Femur (tissue), 1 donor: ENCODE measurements at regions not wholly inside any gene's neighbourhood (a gene's known extent, or its start where the extent isn't known, plus 50 kb on each side); places are given as distances from the start of the nearest gene placed in this dataset.

Experiments used
- DNase-seq: peaks from one replicate; pipeline ENCODE4 v3.0.0-alpha.2; 2017

DNA sequence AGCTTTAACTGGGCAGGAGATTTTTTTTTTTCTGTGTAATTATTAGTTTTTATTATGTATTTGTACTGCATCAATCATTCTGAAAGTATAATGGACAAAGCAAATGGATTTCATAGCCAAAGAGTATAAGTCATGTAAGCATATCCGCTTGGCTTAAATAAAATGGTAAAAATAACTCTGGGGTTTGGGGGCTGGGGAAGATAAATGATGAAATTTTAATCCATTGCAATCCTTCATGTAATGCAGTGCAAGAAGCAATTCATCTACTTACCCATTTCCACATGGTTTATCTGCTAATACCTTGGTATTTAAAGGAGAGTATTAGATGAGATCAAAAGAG is 781.4 kb downstream of the QKI start:
- DNase-seq, result no peak

DNA sequence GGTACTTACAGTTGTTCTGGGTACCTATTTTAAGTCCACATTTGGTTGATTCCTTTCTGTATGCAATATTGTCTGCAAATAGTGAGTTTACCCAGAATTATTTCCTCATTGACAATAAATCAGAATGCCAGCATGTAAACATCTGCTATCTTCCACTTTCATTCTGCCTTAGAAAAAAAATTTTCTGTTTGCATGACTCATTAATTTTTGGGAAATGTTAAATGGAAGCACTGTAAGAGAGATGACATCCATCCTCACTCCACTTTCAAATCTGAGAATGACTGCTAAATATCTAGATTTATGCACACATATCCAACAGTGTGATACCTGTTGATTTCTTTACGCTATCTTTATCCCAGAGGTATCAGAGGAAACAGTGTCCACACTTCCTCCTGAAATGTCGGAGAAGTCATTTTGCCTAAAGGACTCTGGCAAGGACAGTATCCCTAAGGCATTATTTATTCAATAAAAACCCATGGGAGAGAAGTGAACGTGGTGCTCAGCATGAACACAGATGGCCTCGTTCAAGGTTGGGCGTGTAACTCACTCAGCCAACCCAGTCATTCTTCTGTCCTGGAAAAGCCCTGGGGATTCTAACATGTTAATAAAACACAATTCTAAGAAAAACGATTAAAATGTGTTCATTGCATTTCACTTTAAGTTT is 780.9 kb downstream of the QKI start:
- no peak for DNase-seq

DNA sequence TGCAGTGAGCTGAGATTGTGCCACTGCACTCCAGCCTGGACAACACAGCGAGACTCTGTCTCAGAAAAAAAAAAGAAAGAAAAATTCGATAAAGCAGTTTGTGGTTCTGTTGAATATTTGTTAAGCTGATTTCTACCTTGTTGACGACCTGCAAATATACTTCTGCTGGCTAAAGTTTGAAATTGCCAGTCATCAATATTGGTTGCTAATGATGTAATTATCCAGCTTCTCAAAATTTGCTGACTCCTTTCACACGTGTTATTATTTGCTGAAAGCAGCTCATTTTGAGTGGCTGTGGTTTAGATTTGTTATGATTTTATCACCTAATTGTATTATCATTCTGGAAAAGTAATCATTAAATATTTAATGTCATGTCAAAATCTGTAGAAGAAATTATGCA is 774.3 kb downstream of the QKI start:
- no peak for DNase-seq

GRCh38 chr6:164185471-164185871 is 771.0 kb downstream of the QKI start:
- DNase-seq, result no peak

GRCh38 chr6:164184410-164184809 is 769.9 kb downstream of the QKI start:
- DNase-seq, result no peak

DNA sequence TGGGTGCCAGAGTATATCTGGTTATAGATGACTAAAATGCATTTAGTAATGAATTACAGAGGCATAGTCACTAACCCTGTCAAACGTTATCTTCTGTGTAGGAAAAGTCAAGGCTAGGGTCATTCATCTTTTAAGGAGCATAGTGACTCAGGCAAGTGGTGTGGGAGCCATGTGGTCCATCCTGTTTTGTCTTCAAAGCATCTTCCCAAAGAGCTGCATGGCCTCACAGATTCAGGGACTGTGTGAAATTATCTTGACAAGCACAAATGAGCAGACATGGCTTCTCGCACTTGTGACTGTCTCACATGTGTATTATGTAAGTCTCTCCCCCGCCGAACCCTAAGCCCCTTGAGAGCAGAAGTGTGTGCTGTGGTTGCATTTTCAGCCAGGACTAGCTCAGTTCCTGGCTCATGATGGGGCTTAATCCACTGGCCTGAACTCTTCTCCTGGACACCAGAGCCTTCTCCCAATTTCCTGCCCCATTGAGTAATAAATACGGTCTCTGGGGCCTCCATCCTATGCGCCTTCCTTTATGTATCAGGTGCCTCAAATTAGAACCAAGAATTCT is 769.1 kb downstream of the QKI start:
- no peak for DNase-seq

DNA sequence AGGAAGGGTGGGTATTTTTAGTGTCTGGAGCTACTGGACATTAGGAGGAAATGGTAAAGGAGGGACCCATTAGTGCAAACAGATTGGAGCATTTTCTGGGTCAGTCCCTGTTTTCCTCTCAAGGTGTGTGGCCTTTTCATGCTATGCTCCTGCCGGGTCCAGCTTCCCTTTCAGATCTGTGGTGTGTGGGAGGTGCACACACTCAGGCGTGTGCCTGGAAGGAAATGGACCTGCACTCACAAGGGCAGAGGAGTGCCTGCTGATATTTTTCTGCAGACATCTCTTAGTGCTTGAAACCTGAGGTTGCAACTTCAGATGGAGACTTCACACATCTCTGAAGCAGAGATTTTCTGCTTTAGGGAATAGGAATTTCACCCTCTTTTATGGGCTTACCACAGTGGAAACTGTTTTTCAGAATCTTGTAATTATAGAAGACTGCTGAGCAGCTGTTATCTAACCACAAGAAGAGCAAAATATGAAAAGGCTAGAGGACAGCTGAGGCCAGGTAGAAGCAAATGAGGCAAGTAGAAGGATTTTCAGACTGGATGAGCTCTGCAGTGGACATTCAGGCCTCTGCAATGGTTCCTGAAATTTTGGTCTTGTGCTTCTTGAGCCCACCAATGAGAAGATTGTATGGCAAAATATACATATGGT is 764.3 kb downstream of the QKI start:
- DNase-seq, result no peak

DNA sequence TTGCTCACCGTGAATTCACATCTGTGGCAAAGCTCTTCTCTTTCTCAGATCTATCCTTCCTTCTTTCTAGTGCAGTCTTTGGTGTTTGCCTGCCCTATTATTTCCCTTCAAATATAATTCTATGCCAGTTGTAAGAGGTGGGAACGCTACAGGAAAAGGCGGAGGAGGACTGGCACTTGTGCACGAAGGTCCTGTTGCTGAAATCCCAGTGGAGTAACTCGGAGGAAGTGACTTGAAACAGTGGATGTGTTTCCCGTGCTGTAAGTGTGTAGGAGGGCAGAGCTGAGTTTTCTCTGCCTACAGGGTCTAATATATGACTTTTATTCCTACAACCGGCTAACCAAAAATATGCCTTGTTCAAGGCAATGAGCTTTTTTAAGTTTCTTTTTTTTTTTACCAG is 754.8 kb downstream of the QKI start:
- no peak for DNase-seq

- no peak for DNase-seq
Observed at GRCh38 chr6:164168595-164168994, 754.1 kb downstream of the QKI start.

- no peak for DNase-seq
Observed at GRCh38 chr6:164167873-164168405, 753.4 kb downstream of the QKI start.

GRCh38 chr6:164166996-164167395 is 752.5 kb downstream of the QKI start:
- no peak for DNase-seq

GRCh38 chr6:164166515-164166914 is 752.0 kb downstream of the QKI start:
- no peak for DNase-seq

GRCh38 chr6:164164876-164165275 is 750.4 kb downstream of the QKI start:
- no peak for DNase-seq

GRCh38 chr6:164163239-164163638 is 748.7 kb downstream of the QKI start:
- no peak for DNase-seq

DNA sequence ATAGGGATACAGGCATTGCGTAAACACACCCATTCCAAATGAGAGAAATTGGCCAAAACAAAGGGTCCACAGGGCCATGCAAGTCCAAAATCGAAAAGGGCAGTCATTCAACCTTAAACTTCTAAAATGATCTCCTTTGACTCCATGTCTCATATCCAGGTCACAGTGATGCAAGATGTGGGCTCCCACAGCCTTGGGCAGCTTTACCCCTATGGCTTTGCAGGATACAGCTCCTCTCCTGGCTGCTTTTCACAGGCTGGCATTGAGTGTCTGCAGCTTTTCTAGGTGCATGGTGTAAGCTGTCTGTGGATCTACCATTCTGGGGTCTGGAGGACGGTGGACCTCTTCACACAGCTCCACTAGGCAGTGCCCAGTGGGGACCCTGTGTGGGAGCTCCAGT is 744.5 kb downstream of the QKI start:
- no peak for DNase-seq

GRCh38 chr6:164154588-164154987 is 740.1 kb downstream of the QKI start:
- DNase-seq, result no peak

GRCh38 chr6:164152611-164153010 is 738.1 kb downstream of the QKI start:
- DNase-seq, result no peak

- no peak for DNase-seq
Observed at GRCh38 chr6:164151161-164152120, 736.9 kb downstream of the QKI start.

GRCh38 chr6:164150232-164150631 is 735.7 kb downstream of the QKI start:
- no peak for DNase-seq

DNA sequence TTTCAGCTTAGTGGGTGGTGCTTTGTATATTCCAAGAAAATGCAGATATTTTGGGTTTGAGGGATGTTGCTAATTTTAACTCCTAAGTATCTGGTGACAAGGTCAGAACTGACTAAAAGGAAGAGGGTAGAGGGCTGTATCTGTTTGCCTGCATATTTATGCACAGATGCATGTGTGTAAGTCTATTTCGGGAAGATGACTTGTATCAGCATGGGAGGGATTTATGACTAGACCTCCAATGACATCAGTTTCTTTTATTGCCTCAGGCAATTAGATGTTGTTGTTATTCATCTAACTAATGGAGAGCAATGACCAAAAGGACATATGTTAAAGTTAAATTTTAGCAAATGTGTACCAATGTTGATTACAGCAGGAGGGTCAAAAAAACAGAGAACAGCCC is 734.3 kb downstream of the QKI start:
- no peak for DNase-seq

DNA sequence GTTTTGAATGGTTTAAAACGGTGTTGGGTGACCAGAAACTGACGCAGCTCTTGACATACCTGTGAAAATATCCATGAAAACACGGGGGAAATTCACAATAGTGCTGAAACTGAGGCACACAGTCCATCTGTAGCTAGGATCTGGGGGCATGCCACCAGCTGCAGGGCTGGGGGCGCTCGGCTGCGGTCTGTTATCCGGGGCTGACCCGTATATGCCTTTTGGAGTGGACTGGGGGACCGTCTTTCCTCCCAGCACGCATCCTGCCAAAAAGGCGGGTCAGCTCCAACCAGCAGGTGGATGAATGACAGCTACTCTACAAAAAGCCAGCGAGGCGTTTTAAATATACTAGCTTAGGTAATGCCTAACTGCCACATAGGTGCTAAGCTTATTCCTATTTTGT is 729.8 kb downstream of the QKI start:
- no peak for DNase-seq

GRCh38 chr6:164142322-164142721 is 727.8 kb downstream of the QKI start:
- DNase-seq, result no peak

DNA sequence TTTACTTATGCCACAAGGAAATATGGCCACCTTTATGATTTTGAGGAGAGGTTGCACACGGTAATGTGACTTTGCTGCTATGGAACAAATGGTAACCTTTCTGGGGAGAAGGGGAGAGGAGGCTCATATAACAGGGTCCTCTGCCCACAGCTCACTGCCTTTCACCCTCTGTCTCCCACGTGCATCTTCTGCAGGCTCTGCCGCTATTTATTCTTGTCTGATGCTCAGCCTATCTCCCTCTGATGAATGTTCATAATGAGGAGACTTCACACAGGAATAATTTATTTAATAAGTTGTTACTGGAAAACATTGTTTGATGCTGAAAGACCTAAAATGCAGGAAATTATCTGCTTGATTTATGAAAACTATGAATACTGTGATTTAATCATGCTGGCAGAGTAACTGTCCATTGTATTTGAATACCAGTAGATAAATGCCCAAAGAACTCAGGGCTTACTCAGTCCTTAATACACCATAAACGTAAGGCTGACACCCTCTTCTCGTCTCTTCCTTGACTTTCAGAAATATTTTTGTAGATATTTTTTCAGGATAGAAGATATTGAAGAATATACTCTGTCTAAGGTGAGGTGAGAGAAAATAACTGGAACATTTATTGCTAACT is 721.1 kb downstream of the QKI start:
- DNase-seq, result no peak
